ENCODE measurements at regions not wholly inside any gene's neighbourhood (a gene's known extent, or its start where the extent isn't known, plus 50 kb on each side); places are given as distances from the start of the nearest gene placed in this dataset.
A peak's percentile ranks its signal among the peaks of the same experiment; 100 is the strongest.
"Not testable (repeated sequence)": the region's sequence is repeated elsewhere in the genome, so short reads cannot be mapped to it uniquely, and the experiment has no call there.

GRCh38 chr6:133799043-133799442, 89.9 kb upstream of the TCF21 start:
- no peak for DNase-seq

GRCh38 chr6:133802861-133803260, 86.1 kb upstream of the TCF21 start:
- DNase-seq = no peak

DNA sequence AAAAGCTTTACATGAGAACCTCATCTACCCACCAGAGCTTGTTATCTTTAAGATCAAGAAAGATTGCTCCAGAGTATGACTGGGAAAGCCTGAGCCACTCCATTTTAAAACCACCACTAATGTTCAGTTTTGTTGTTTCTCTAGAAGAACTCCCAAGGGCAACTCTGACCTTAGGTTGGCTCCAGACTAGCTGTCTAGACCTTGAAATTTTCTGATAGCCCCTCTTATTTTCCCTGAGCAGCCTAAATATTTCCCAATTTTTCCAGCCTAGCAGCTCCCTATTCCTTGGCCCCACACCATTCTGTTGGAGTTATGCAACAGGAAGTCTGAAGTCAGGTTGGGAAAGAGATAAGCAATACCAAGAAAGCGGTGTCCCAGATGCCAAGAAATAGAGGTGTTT, 84.6 kb upstream of the TCF21 start:
- no peak for DNase-seq

DNA sequence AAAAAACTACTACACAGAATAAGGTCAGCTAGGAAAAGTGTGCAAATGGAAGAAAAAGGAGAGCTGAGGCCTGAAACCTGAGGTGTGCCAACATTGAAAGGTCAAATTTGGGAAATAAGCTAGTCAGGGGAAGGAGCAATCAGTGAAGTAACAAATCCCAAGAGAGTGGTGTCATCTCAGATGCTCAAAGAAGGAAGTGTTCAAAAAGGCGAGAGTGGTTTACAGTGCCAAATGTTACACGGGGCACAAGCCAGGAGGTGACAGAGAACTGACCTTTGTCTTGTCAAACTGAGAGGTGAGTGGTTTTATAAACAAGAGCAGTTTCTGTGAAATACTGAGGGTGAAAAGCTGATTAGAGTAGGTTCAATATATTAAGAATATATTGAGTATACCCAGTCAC, 83.0 kb upstream of the TCF21 start:
- DNase-seq = no peak

GRCh38 chr6:133806382-133807140, 82.4 kb upstream of the TCF21 start:
- DNase-seq = no peak

DNA sequence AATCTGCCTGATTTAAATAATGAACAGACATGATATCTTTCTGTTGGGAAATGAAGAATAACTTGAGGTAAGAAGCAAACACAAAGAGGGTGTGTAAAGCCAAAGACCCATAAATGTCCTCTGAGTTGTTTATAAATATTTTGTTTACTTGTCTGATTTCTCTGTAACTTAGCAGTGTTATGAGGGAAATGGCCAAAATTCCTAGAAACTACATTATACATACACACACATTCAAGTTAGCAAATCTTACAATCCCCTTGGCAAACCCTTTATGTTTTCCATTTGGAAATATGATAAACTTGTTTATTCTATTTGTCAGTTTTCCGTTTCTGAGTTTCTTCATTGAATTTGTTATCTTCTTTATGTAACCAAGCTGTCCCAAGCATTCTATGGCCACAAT, 81.4 kb upstream of the TCF21 start:
- no peak for DNase-seq

DNA sequence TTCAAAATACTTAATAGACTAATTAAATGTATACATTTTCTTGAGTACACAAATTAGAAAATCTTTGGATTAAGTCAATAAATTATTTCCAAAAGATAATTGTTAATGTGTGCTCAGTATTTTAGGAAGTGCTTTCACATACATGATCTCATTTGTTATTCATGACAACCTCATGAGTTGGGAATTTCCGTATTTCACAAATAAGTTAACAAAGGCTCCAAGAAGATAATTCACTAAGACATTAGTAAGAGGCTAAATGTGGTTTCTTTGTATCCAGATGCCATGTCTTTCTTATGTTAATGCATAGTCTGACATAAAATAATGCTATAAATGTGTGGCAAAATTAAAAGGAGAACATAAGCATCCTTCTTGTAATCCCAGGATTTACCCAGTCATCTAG, 79.5 kb upstream of the TCF21 start:
- DNase-seq = no peak

DNA sequence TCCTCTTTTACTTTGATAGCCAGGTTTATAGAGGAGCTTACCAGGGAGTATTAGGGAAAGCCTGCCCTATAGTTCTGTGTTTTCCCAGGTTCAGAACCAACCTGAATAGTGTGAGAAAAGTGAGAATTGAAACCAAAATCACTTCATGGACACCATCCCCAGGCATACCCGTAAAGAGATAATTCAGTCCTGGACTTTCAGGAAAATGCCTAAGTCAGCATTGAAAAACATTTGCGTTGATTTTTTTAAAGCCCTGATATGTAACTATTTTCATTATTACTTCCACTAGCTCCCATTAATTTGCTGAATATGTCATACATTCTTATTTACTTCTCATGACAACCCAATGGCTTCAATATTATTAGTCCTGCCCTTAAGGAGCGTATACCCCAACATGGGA, 77.4 kb upstream of the TCF21 start:
- DNase-seq = no peak

DNA sequence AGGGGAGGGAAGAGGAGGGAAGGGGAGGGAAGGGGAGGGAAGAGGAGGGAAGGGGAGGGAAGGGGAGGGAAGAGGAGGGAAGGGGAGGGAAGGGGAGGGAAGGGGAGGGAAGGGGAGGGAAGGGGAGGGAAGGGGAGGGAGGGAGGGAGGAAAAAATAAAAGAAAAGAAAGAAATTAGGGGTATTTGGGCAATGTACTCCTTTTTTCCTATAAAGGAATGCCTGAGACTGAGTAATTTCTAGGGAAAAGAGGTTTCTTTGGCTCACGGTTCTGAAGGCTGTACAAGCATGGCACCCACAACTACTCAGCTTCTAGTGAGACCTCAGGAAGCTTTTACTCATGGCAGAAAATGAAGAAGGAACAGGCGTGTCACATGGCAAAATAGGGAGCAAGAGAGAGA, 76.5 kb upstream of the TCF21 start:
- DNase-seq = not testable (repeated sequence)

GRCh38 chr6:133814238-133814637, 74.7 kb upstream of the TCF21 start:
- DNase-seq = no peak

- DNase-seq = no peak
These were observed 74.1 kb upstream of the TCF21 start for GRCh38 chr6:133814797-133815196.

DNA sequence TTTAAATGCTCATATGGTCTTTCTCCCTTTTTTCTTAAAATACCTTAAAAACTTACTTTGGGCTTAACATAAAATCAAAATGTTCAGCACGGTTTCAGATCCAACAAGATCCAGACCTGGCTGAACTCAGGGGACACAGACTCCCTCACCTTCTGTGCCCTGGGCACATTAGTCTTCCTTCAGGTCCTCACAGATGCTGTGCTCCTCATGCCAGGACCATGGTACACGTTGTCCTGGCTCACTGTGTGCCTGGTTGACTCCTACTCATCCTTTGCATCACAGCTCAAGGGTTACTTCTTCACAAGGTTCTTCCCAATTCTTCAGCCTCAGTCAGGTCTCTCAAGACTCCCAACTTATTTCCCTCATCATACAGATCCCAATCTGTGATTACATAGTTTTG, 73.6 kb upstream of the TCF21 start:
- DNase-seq = no peak

GRCh38 chr6:133816171-133816570, 72.7 kb upstream of the TCF21 start:
- no peak for DNase-seq

GRCh38 chr6:133817460-133818047, 71.4 kb upstream of the TCF21 start:
- peak; percentile 6 for DNase-seq

DNA sequence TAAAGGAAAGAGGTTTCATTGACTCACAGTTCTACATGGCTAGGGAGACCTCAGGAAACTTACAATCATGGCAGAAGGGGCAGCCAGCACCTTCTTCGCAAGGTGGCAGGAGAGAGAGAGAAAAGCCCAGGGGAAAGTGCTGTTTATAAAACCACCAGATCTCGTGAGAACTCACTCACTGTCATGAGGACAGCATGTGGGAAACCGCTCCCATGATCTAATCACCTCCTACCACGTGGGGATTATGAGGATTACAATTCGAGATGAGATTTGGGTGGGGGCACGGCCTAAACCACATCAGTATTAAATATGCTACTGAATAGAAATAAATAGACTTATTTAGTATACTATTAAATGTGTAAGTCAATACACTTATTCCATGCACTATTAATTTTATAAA, 70.6 kb upstream of the TCF21 start:
- DNase-seq = no peak

GRCh38 chr6:133820208-133820607, 68.7 kb upstream of the TCF21 start:
- DNase-seq = no peak

GRCh38 chr6:133827766-133828165, 61.1 kb upstream of the TCF21 start:
- DNase-seq = no peak

GRCh38 chr6:133833949-133834359, 55.0 kb upstream of the TCF21 start:
- no peak for DNase-seq

DNA sequence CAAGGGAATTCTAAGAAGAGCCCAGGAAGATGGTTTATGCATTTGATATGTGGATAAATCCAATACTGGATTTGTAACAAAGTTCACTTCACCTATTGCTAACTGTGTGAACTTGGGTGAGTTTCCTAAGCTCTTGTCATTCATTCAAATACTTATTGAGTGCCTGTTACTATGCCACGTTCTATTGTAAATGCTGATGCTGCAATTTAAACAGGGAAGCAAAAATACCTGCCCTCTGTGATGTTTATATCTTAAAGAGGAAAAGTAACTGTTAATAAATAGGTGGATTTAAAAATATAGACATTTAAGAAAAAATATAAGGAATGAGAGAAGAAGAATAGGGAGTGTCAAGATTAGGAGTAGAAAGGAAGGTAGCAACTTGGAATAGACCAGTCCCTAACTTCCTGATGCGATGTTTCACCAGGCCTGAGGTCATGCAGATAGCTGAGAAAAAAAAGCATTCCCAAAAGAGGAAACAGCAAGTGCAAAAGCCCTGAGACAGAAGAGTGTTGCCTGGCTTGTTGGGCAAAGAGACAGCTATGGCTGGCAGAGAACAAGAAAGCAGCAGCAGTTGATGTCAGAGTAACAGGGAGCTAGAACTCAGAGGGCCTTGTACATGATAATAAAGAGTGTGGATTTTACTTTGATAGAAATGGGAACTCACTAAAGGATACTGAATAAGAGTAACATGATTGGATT, 54.3 kb upstream of the TCF21 start:
- DNase-seq = no peak

DNA sequence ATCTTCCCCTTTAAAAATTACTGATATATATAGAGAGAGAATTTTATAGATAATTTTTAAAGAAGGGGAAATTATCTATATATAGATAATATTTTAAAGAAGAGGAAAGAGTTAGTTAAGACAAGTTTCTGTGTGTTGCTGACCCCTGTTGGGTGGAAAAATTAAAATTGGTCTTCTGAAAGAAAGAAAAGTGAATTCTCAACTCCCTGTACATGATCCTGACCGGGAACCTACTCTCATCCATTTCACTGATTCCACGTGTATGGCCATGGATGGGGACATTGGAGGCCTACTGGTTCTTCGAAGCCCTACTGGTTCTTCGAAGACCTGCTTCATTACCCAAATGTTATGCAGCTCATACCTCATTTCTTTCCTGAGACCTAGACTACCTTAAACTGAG, 53.0 kb upstream of the TCF21 start:
- DNase-seq = no peak

DNA sequence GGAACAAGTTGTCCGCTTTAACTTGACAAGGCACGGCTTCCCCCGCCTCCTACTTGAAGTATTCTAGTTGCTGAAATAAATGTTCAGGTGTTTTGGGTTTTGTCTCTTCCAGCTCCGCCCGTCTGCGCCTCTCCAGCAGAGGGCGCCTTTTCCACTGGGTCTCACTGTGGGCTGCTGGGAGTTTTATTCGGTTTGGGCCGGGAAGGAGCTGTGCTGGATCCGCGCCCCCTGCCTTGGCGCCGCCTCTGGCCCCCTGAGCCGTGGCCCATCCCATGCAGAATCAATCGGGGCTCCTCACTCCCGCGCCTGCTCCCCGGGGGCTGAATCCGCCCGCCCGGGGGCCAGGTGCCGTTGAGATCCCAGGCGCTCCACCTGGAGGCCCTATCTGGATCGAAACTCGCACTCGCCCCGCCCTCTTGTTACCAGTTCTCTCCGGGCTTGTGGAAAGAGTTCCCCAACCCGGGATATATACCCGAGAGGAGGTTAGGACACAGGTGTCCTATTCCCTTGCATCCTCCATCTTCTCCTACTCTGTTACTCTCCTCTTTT, 51.0 kb upstream of the TCF21 start:
- DNase-seq = peak; percentile 51

Data from CD4-positive, alpha-beta T cell treated with Interleukin-21 for 1 hour (primary cell).